Gastroesophageal sphincter (tissue), 4 donors: ENCODE measurements at regions not wholly inside any gene's neighbourhood (a gene's known extent, or its start where the extent isn't known, plus 50 kb on each side); places are given as distances from the start of the nearest gene placed in this dataset.

Experiments used
- ATAC-seq: fragments of 150-250 bp; one replicate; pipeline ENCODE4 v1.9.1; 2016; ENCODE audit warnings: mild to moderate bottlenecking, moderate library complexity
- H3K27ac ChIP-seq, 4 donors: fragments of 200-600 bp; sonication (generic) in 3 of 4; 1 replicate in 3 of 4; 2 replicates in 1 of 4; pipeline ENCODE4 v1.5.1; 2016 to 2019
- H3K27me3 ChIP-seq: fragments of 200-600 bp; sonication (generic); one replicate; pipeline ENCODE4 v1.5.1; 2019
- H3K36me3 ChIP-seq, 2 donors: fragments of 200-600 bp; sonication (generic); one replicate each; pipeline ENCODE4 v1.5.1; 2019; ENCODE audit warnings: control low read depth in 1 of 2
- H3K4me1 ChIP-seq, 3 donors: fragments of 200-600 bp; sonication (generic); 1 replicate in 2 of 3; 2 replicates in 1 of 3; pipeline ENCODE4 v1.5.1; 2016 to 2019; ENCODE audit warnings: control low read depth in 2 of 3
- H3K4me3 ChIP-seq, 2 donors: fragments of 200-600 bp; sonication (generic); one replicate each; pipeline ENCODE4 v1.5.1; 2019; ENCODE audit warnings: mild to moderate bottlenecking in 1 of 2, moderate library complexity in 1 of 2
- H3K9me3 ChIP-seq, 3 donors: fragments of 200-600 bp; sonication (generic); one replicate each; pipeline ENCODE4 v1.5.1; 2017 to 2019; ENCODE audit warnings: control low read depth in 2 of 3
- CTCF ChIP-seq, 4 experiments: fragments of 200-600 bp in 2 of 4; fragments of 450-650 bp in 2 of 4; sonication (generic) in 1 of 4; IDR thresholded peaks; one replicate each; pipeline ENCODE4 v1.5.1; 2017 to 2019; ENCODE audit warnings: antibody characterized with exemption in 4 of 4, mild to moderate bottlenecking in 2 of 4, moderate library complexity in 2 of 4
- EP300 ChIP-seq: sonication (generic); formaldehyde crosslinking; IDR thresholded peaks from one replicate; pipeline ENCODE4 v1.6.1; 2017; ENCODE audit warnings: antibody characterized with exemption, mild to moderate bottlenecking
- POLR2A ChIP-seq, 2 donors: fragments of 450-650 bp; IDR thresholded peaks; one replicate each; pipeline ENCODE4 v1.6.1; 2017; ENCODE audit warnings: antibody characterized with exemption in 2 of 2, mild to moderate bottlenecking in 2 of 2, moderate library complexity in 1 of 2
- POLR2AphosphoS5 ChIP-seq: sonication (generic); formaldehyde crosslinking; IDR thresholded peaks from one replicate; pipeline ENCODE4 v1.6.1; 2017; ENCODE audit warnings: antibody characterized with exemption
- WGBS, 2 donors: methylation state at CpG; one replicate each; pipeline ENCODE4 v1.1.5; 2018; ENCODE audit warnings: low coverage in 1 of 2; 5-methylcytosine and 5-hydroxymethylcytosine counted together

- WGBS, 2 donors: 75 to 93% methylated on average over 2 of the region's 2 CpGs
- H3K27ac ChIP-seq: no peak overlapping the region
- no peaks in the 10 kb centered on the region for H3K27me3 ChIP-seq
- no peaks in the 10 kb centered on the region for H3K9me3 ChIP-seq
- no peak for TF ChIP-seq CTCF (IDR thresholded peaks at IDR 0.05)
- no peak for TF ChIP-seq POLR2A (IDR thresholded peaks at IDR 0.05)
- no peak for TF ChIP-seq EP300
- TF ChIP-seq POLR2AphosphoS5: no peak
- no peak for ATAC-seq
- H3K4me1 ChIP-seq: peaks cover 3 to 50% (median 12%) of the 10 kb centered on the region in 3 donors
- H3K36me3 ChIP-seq: no peaks in the 10 kb centered on the region
- H3K4me3 ChIP-seq: no peak overlapping the region
Observed at GRCh38 chr4:173932701-173933100, 350.8 kb downstream of the FBXO8 start.

- Histone ChIP-seq H3K9me3 (no peaks in the 10 kb centered on the region), H3K4me1 (peaks cover 3 to 48% (median 7%) of the 10 kb centered on the region in 3 donors), H3K27me3 (no peaks in the 10 kb centered on the region), H3K4me3 (no peak overlapping the region), H3K36me3 (no peaks in the 10 kb centered on the region), H3K27ac (peak overlapping the region; percentile 54 to 84 (median 68))
- TF ChIP-seq POLR2AphosphoS5 (peak; percentile 23), CTCF (IDR thresholded peaks at IDR 0.05) (no peak)
- peak; percentile 28 for ATAC-seq
- WGBS, 2 donors: 48 to 60% methylated on average over 7 to 8 of the region's 8 CpGs
Observed at GRCh38 chr4:173930329-173930967, 353.0 kb downstream of the FBXO8 start.

- Histone ChIP-seq H3K27ac (peak overlapping the region; percentile 54 to 84 (median 68)), H3K36me3 (no peaks in the 10 kb centered on the region), H3K4me3 (no peak overlapping the region), H3K4me1 (peaks cover 3 to 48% (median 7%) of the 10 kb centered on the region in 3 donors), H3K9me3 (no peaks in the 10 kb centered on the region), H3K27me3 (no peaks in the 10 kb centered on the region)
- WGBS, 2 donors: 35 to 59% methylated on average over 3 of the region's 3 CpGs
- no peak for ATAC-seq
- TF ChIP-seq POLR2A (IDR thresholded peaks at IDR 0.05) (no peak), CTCF (IDR thresholded peaks at IDR 0.05) (no peak), EP300 (no peak), POLR2AphosphoS5 (no peak)
Observed at GRCh38 chr4:173929921-173930320, 353.5 kb downstream of the FBXO8 start.

GRCh38 chr4:173924561-173924960 is 358.9 kb downstream of the FBXO8 start:
- H3K9me3 ChIP-seq: no peaks in the 10 kb centered on the region
- WGBS, 2 donors: 37 to 48% methylated on average over 4 of the region's 4 CpGs
- peaks cover 0 to 51% (median 13%) of the 10 kb centered on the region in 3 donors for H3K4me1 ChIP-seq
- H3K36me3 ChIP-seq: no peaks in the 10 kb centered on the region
- no peaks in the 10 kb centered on the region for H3K27me3 ChIP-seq
- peak overlapping the region; percentile 71 to 97 (median 80) for H3K27ac ChIP-seq
- ATAC-seq: no peak
- TF ChIP-seq POLR2A (IDR thresholded peaks at IDR 0.05) (no peak), CTCF (IDR thresholded peaks at IDR 0.05) (no peak), POLR2AphosphoS5 (no peak), EP300 (no peak)
- H3K4me3 ChIP-seq: no peak overlapping the region

- TF ChIP-seq POLR2A (IDR thresholded peaks at IDR 0.05): no peak
- TF ChIP-seq POLR2AphosphoS5: no peak
- TF ChIP-seq CTCF (IDR thresholded peaks at IDR 0.05): no peak
- no peak for TF ChIP-seq EP300
- ATAC-seq: no peak
- no CpG with 5 or more reads among the region's 1 CpG for WGBS, 2 donors
- H3K4me3 ChIP-seq: no peak overlapping the region
- peak overlapping the region; percentile 76 to 89 (median 80) for H3K27ac ChIP-seq
- no peaks in the 10 kb centered on the region for H3K9me3 ChIP-seq
- H3K27me3 ChIP-seq: no peaks in the 10 kb centered on the region
- peaks cover 3 to 68% (median 34%) of the 10 kb centered on the region in 3 donors for H3K4me1 ChIP-seq
- H3K36me3 ChIP-seq: no peaks in the 10 kb centered on the region
Observed at GRCh38 chr4:173919861-173920260, 363.6 kb downstream of the FBXO8 start.
